Left cardiac atrium (tissue), 4 donors: ENCODE measurements at regions not wholly inside any gene's neighbourhood (a gene's known extent, or its start where the extent isn't known, plus 50 kb on each side); places are given as distances from the start of the nearest gene placed in this dataset.

Source experiments
- ATAC-seq, 2 donors: fragments of 200-7000 bp; cut with Tn5 transposase; one replicate each; pipeline ENCODE4 v1.9.1; 2020; ENCODE audit warnings: mild to moderate bottlenecking in 2 of 2, moderate library complexity in 2 of 2
- DNase-seq: peaks from one replicate; pipeline ENCODE4 v3.0.0-alpha.2; 2020
- intact Hi-C, 2 donors: fragments of 100-400 bp; cut with DNase I; formaldehyde crosslinking; loops; one replicate each; pipeline versions ENCODE4 v1.14.1 to v1.15.1; 2022 to 2023
- donor health status: DM: no; HTN: yes; CAD: no.
- donor health status: DM: no; HTN: yes; CAD: no; lungs with severe emphysema.
- donor health status: DM: yes; HTN: yes; CAD: no.
- donor health status: Dilated cardiomyopathy.

- no peak for DNase-seq
- intact Hi-C loops = no loop called here
- ATAC-seq = no peak
Measured at GRCh38 chr7:153454306-153454705, 597.9 kb upstream of the DPP6 start.

- ATAC-seq (no peak), DNase-seq (no peak)
- intact Hi-C loops = no loop called here
Measured at GRCh38 chr7:153457746-153458145, 594.5 kb upstream of the DPP6 start.

- ATAC-seq (no peak), DNase-seq (no peak)
- intact Hi-C loops = no loop called here
Measured at GRCh38 chr7:153470004-153470671, 582.1 kb upstream of the DPP6 start.

GRCh38 chr7:153472516-153472915, 579.7 kb upstream of the DPP6 start:
- DNase-seq (no peak), ATAC-seq (no peak)
- intact Hi-C loops = no loop called here

GRCh38 chr7:153473185-153473584, 579.0 kb upstream of the DPP6 start:
- peak; percentile 62 to 95 for ATAC-seq
- intact Hi-C loops = no loop called here
- DNase-seq = no peak

- intact Hi-C loops = no loop called here
- no peak for DNase-seq
- ATAC-seq = peak in 1 of 2 donors; percentile 46
Measured at GRCh38 chr7:153475239-153475638, 577.0 kb upstream of the DPP6 start.

GRCh38 chr7:153476166-153476565, 576.0 kb upstream of the DPP6 start:
- no peak for DNase-seq
- intact Hi-C loops = no loop called here
- no peak for ATAC-seq

- ATAC-seq (no peak), DNase-seq (no peak)
- intact Hi-C loops = no loop called here
Measured at GRCh38 chr7:153496257-153496656, 555.9 kb upstream of the DPP6 start.

- no peak for ATAC-seq
- DNase-seq = no peak
- intact Hi-C loops = no loop called here
Measured at GRCh38 chr7:153503093-153503492, 549.1 kb upstream of the DPP6 start.

GRCh38 chr7:153504288-153505075, 547.7 kb upstream of the DPP6 start:
- intact Hi-C loops = no loop called here
- ATAC-seq (no peak), DNase-seq (no peak)

GRCh38 chr7:153507885-153508284, 544.3 kb upstream of the DPP6 start:
- ATAC-seq = no peak
- intact Hi-C loops = no loop called here
- DNase-seq = no peak

GRCh38 chr7:153509768-153510167, 542.4 kb upstream of the DPP6 start:
- intact Hi-C loops = no loop called here
- DNase-seq = no peak
- ATAC-seq = no peak

- intact Hi-C loops = no loop called here
- ATAC-seq (no peak), DNase-seq (no peak)
Measured at GRCh38 chr7:153510674-153511073, 541.5 kb upstream of the DPP6 start.

GRCh38 chr7:153514032-153514431, 538.2 kb upstream of the DPP6 start:
- DNase-seq (no peak), ATAC-seq (no peak)
- intact Hi-C loops = no loop called here

GRCh38 chr7:153515359-153515758, 536.8 kb upstream of the DPP6 start:
- no peak for ATAC-seq
- intact Hi-C loops = no loop called here

GRCh38 chr7:153518201-153518984, 533.8 kb upstream of the DPP6 start:
- ATAC-seq = no peak
- DNase-seq = no peak
- intact Hi-C loops = no loop called here

More at GRCh38 chr7:153515359-153515758, 536.8 kb upstream of the DPP6 start:
- DNase-seq = no peak

- ATAC-seq (no peak), DNase-seq (no peak)
- intact Hi-C loops = no loop called here
Measured at GRCh38 chr7:153521370-153521769, 530.8 kb upstream of the DPP6 start.

GRCh38 chr7:153522261-153522660, 529.9 kb upstream of the DPP6 start:
- DNase-seq (no peak), ATAC-seq (peak in 1 of 2 donors; percentile 69)
- intact Hi-C loops = no loop called here

- intact Hi-C loops = no loop called here
Measured at GRCh38 chr7:153523320-153524015, 528.7 kb upstream of the DPP6 start.

More at GRCh38 chr7:153523320-153524015, 528.7 kb upstream of the DPP6 start:
- ATAC-seq (peak; percentile 59 to 72), DNase-seq (no peak)
